GM21825 (cell line): ENCODE measurements at regions not wholly inside any gene's neighbourhood (a gene's known extent, or its start where the extent isn't known, plus 50 kb on each side); places are given as distances from the start of the nearest gene placed in this dataset.
"Not testable (repeated sequence)": the region's sequence is repeated elsewhere in the genome, so short reads cannot be mapped to it uniquely, and the experiment has no call there.

Experiments
- ATAC-seq: cut with Tn5 transposase; IDR thresholded peaks from one replicate; pipeline ENCODE4 v1.9.1; 2021; ENCODE audit warnings: mild to moderate bottlenecking, moderate library complexity; ENCODE audit not compliant: unreplicated experiment

- no peak for ATAC-seq
Measured at GRCh38 chr10:111261081-111261615, 184.3 kb downstream of the ADRA2A start.

DNA sequence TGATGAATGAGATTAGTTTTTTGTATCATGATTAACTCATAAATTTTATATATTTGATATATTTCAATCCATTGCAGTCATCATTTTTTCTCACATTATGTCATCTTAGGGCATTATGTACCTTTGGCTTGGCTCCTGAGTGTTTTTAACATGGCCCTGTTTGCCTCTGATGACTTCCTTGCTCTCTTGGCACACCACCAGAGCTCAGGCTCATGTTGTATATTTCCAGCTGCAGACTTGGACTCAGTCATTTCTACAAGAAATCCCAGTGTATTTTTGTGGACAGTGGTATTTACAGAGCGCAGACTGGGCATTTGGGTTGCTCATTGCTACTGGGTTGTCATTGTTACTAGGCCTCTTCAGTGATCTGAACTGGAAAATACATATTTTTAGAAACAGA lies 188.5 kb downstream of the ADRA2A start:
- no peak for ATAC-seq

DNA sequence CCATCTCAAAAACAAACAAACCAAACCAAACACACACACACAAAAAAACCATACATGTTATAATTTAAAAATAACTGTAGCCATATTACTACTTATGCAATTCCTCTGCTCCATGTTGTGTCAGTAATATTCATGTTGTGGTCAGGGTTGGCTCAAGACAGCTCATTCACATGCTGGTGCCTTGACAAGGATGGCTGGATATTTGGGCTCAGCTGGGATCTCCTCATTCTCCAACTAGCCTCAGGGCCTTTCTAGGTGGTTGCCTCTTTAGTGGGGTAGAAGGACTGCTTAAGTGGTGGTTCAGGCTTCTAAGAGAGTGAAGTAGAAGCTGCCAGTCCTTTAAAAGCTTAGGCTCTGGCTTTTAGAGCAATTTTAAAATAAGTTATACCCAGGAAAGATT lies 189.3 kb downstream of the ADRA2A start:
- ATAC-seq: no peak

GRCh38 chr10:111267673-111268072 lies 190.8 kb downstream of the ADRA2A start:
- no peak for ATAC-seq

DNA sequence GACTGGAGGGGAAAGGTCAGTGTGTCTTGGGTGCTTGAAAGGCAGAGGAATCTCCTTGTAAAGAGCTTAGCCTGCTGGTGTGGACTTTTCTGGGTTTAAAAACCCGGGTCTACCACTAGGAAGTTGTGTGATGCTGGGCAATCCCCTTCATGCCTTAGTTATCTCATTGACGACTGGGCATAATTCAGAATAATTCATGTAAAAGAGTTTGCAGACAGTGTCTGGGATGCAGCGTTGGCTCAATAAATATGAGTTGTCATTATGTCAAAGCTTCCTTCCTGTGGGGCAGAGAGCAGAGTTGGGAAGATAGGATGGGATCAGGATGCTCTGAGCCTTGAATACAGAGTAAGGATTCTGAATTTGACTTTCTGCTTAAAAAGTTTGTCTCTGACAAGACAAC lies 196.4 kb downstream of the ADRA2A start:
- no peak for ATAC-seq

- no peak for ATAC-seq
Measured at GRCh38 chr10:111273635-111274034, 196.8 kb downstream of the ADRA2A start.

DNA sequence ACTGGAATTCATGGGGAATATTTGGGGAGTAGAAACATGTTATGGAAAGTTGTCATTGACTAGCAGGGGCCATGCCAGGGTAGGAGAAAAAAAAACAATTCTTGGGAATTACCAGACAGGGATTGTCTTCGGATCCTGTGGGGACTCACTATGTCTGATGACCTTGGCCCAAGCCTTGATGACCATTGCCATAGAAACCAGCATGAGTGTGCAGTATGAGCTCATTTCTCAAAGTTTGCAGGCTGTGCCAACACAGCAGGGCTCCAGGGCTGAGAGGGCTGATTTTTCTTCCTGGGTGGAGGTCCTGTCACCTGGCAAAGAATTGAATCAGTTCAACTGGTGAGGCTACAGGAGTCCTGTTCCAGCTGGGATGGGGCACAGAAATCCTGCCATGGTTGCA lies 198.3 kb downstream of the ADRA2A start:
- ATAC-seq: no peak

- ATAC-seq: no peak
Measured at GRCh38 chr10:111277661-111278060, 200.8 kb downstream of the ADRA2A start.

DNA sequence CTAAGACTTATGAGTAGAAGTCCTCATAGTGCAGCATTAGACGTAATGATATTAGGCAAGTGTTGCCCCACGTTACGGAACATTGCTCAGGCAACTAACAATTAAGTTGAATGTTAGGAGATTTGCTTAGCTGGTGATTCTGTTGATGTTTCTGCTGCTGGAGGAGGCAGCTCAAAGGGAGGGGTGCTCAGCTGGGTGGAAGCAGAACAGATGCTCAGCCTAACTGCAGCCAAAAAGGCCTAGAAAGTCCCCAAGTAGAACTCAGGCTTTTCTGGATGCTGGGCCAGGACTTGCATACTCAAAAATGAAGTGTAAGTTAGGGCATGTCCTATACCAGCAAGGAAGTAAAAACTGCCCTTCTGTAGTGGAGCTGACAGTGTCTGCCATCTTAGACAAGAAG lies 201.4 kb downstream of the ADRA2A start:
- ATAC-seq: no peak

DNA sequence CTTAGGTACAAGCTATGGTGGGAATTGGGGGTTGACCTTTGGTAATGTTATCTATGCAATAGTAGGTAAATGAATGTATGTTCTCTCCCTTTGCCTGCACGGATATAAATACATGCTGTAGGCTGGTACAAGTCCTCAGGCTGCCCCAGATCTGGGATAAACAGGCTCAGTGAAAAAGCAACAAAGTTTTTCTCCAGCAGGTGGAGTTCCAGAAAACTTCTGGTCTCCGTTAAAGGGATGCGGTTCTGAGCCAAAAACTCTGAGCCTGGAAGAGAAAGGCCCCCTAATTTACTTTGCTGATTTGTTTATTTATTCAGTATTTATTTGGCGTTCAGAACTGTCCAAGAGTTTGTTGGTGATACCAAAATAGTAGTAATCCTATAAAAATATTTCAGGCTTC lies 204.7 kb downstream of the ADRA2A start:
- no peak for ATAC-seq

DNA sequence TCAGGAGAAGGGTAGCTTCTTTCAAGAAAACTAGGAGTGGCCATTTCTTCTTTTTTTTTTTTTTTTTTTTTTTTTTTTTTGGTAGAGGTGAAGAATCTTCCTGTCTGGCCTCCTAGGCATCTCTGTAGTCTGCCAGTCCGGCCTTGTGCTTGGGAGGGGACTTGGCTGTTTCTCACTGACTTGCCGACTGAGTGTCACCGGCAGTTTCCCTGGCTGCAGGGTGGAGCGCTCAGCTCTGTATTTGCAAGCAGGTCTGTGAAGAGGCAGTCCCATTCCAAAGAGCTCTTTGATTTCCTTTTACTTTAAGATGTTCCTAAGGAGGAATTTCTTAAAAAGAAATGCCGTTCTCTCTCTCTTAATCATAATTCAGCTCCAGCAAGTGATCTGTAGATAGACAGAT lies 212.6 kb downstream of the ADRA2A start:
- ATAC-seq: no peak

DNA sequence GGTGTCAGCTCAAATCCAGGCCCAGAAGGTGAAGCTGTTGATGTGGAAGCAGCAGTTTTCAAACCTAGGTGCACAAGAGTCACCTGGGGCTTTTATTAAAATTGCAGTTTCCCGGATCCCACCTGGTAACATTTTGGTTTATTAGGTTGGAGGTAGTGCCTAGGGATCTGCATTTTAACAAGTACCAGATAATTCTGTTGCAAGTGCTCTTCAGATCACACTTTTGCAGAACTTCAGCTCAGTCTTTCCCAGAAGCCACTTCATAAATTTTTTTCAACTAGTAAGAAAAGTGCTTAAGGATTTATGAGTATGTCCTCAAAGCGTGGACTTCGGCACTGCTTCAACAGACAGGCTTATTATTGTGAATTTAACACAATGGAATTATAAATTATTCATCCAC lies 213.8 kb downstream of the ADRA2A start:
- no peak for ATAC-seq

GRCh38 chr10:111295788-111296187 lies 219.0 kb downstream of the ADRA2A start:
- no peak for ATAC-seq

- ATAC-seq: no peak
Measured at GRCh38 chr10:111297351-111297848, 220.6 kb downstream of the ADRA2A start.

- ATAC-seq: no peak
Measured at GRCh38 chr10:111298031-111298430, 221.2 kb downstream of the ADRA2A start.

DNA sequence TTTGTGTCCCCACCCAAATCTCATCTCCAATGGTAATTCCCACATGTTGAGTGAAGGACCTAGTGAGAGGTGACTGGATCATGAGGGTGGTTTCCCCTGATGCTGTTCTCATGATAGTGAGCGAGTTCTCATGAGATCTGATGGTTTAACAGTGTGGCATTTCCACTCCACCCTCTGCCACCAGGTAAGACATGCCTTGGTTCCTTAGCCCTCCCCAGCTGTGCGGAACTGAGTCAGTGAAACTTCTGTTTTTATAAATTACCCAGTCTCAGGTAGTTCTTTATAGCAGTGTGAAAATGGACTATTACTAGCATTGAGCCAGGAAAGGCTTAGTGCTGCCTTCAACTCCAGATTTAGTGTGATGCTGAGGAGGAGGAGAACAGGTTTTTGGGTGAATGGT lies 222.2 kb downstream of the ADRA2A start:
- ATAC-seq: no peak

- ATAC-seq: no peak
Measured at GRCh38 chr10:111303887-111304286, 227.1 kb downstream of the ADRA2A start.

DNA sequence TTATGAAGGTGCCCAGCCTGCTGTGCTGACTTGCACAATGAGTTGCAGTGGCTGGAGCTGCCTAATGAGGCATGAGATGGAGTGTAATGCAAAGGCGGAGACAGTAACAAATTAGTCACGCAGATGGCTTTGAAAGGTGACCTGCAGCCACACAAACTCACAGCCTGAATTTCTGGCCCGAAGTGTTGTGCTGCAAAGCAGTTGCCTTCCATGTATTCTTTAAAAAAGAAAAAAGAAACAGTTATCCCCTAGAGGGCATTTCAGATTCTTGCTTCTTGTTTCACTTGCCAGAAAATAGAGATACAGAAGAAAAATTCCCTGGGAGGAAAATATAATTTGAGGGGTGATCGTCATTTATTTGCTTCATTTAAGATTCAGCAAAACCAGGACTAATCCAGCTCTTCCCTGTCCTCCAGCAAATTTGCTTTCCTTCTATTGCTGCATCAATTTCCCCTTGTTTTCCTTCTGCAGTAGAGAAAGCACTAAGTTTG lies 239.9 kb downstream of the ADRA2A start:
- ATAC-seq: no peak

DNA sequence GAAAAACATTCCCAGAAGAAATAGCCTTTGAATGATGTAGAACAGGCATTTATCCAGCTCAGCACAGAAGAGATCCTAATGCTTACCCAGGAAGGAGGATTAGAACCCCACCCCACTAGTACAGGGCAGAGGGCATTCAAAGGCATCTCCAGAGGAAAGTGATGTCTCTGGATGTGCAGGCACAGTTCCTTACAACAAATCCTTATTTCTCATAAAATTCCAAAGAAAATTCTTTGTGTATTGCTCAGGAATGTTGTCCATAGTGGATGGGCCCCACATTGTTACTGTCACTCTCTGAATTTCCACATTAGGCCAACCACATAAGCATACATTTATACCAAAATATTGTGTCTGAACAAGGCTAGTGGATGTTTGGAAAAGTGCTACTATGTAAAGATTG lies 243.0 kb downstream of the ADRA2A start:
- no peak for ATAC-seq

DNA sequence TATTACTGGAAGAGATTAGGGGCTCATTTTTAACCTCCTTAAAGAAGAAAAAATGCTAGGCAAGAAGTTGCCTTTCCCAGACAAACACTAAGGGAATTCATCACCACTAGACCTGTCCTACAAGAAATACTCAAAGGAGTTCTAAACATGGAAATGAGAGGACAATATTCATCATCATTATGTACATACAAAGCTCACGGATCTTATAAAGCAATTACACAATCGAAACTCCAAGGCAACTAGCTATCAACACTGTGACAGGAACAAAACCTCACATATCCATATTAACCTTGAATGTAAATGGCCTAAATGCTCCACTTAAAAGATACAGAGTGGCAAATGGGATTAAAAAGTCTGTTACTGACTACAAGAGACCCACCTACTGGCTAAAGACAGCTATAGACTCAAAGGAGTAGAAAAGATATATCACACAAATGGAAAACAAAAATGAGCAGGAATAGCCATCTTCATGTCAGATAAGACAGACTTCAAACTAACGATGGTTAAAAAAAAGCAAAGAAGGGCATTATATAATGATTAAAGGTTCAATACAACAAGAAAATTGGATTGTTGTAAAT lies 246.6 kb downstream of the ADRA2A start:
- no peak for ATAC-seq

DNA sequence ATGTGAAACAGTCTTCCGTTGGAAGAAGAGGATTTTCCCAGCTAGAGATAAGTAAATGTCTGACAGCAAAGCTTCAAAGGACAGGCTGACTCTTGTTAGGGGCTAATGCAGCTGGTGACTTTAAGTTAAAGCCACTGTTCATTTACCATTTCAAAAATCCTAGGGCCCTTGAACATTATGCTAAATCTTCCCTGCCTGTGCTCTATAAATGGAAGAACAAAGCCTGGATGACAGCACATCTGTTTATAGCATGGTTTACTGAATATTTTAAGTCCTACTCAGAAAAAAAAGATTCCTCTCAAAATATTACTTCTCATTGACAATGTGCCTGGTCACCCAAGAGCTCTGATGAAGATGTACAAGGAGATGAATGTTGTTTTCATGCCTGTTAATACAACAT lies 255.3 kb downstream of the ADRA2A start:
- ATAC-seq: not testable (repeated sequence)

DNA sequence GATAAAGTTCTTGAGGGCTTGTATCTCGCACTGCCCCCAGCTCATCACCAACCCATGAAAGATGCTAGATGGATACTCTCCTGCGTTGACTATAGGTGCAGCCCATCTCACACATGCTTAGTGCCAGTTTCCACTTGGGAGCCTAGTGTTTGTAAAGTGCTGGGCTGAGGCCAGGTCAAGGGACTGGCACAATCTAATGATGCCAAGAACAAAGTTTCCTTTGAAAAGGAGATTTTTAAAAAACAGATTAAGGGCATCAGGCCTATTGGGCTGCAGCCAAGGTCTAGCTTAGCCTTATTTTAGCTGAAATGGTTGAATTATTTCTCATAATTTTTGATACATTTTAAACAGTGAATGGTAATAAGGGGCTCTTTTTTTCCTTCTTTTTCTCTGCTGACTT lies 259.0 kb downstream of the ADRA2A start:
- no peak for ATAC-seq

- ATAC-seq: no peak
Measured at GRCh38 chr10:111338035-111338434, 261.2 kb downstream of the ADRA2A start.
